Ecto neural progenitor cell (in vitro differentiated cells): ENCODE measurements at regions not wholly inside any gene's neighbourhood (a gene's known extent, or its start where the extent isn't known, plus 50 kb on each side); places are given as distances from the start of the nearest gene placed in this dataset.
"Not testable (repeated sequence)": the region's sequence is repeated elsewhere in the genome, so short reads cannot be mapped to it uniquely, and the experiment has no call there.

ENCODE experiments used
- DNase-seq: peaks from one replicate; pipeline ENCODE4 v3.0.0-alpha.2; 2018; ENCODE audit warnings: low spot score

- DNase-seq = no peak
Observed at GRCh38 chr2:107569496-107569895, 257.2 kb upstream of the RGPD4 start.

GRCh38 chr2:107570876-107571275 lies 255.8 kb upstream of the RGPD4 start:
- no peak for DNase-seq

GRCh38 chr2:107572890-107573289 lies 253.8 kb upstream of the RGPD4 start:
- not testable (repeated sequence) for DNase-seq

- peak; percentile 69 for DNase-seq
Observed at GRCh38 chr2:107576991-107577390, 249.7 kb upstream of the RGPD4 start.

- no peak for DNase-seq
Observed at GRCh38 chr2:107582487-107582886, 244.2 kb upstream of the RGPD4 start.

- DNase-seq = no peak
Observed at GRCh38 chr2:107584577-107584976, 242.1 kb upstream of the RGPD4 start.

- no peak for DNase-seq
Observed at GRCh38 chr2:107585851-107586250, 240.8 kb upstream of the RGPD4 start.

GRCh38 chr2:107588181-107588580 lies 238.5 kb upstream of the RGPD4 start:
- no peak for DNase-seq

GRCh38 chr2:107589079-107589491 lies 237.6 kb upstream of the RGPD4 start:
- no peak for DNase-seq

GRCh38 chr2:107591561-107592279 lies 235.0 kb upstream of the RGPD4 start:
- DNase-seq = no peak

GRCh38 chr2:107592280-107592624 lies 234.4 kb upstream of the RGPD4 start:
- DNase-seq = no peak

GRCh38 chr2:107595285-107595684 lies 231.4 kb upstream of the RGPD4 start:
- DNase-seq = no peak

- DNase-seq = no peak
Observed at GRCh38 chr2:107595749-107596148, 230.9 kb upstream of the RGPD4 start.

GRCh38 chr2:107597507-107597906 lies 229.2 kb upstream of the RGPD4 start:
- DNase-seq = no peak

GRCh38 chr2:107602801-107603200 lies 223.9 kb upstream of the RGPD4 start:
- DNase-seq = no peak

- DNase-seq = no peak
Observed at GRCh38 chr2:107607054-107607453, 219.6 kb upstream of the RGPD4 start.

GRCh38 chr2:107607473-107607872 lies 219.2 kb upstream of the RGPD4 start:
- no peak for DNase-seq

GRCh38 chr2:107615039-107615438 lies 211.7 kb upstream of the RGPD4 start:
- no peak for DNase-seq

- no peak for DNase-seq
Observed at GRCh38 chr2:107618769-107619168, 207.9 kb upstream of the RGPD4 start.

GRCh38 chr2:107621186-107622165 lies 205.2 kb upstream of the RGPD4 start:
- no peak for DNase-seq

- DNase-seq = no peak
Observed at GRCh38 chr2:107622741-107623310, 203.9 kb upstream of the RGPD4 start.

GRCh38 chr2:107625982-107626381 lies 200.7 kb upstream of the RGPD4 start:
- DNase-seq = no peak

- no peak for DNase-seq
Observed at GRCh38 chr2:107627164-107627563, 199.5 kb upstream of the RGPD4 start.
